ENCODE measurements at regions not wholly inside any gene's neighbourhood (a gene's known extent, or its start where the extent isn't known, plus 50 kb on each side); places are given as distances from the start of the nearest gene placed in this dataset.

- ChIA-PET POLR2A (ENCODE audit: unreplicated experiment) (no interaction called here), CTCF (no interaction called here)
- H3K36me3 ChIP-seq (ENCODE audit: control insufficient read depth, insufficient read depth, low read length): no peaks in the 10 kb centered on the region
- peaks cover 6% of the 10 kb centered on the region; the same call in 1 of the 2 replicates for H3K4me1 ChIP-seq (ENCODE audit: control insufficient read depth, insufficient read depth, low read length)
- WGBS, 2 experiments (ENCODE audit: extremely low coverage in 2 of 2, insufficient read length in 1 of 2): 67% methylated on average over 1 of the region's 7 CpGs; no CpG with 5 or more reads in 1 of the 2 experiments
- ATAC-seq (ENCODE audit: low read depth) (no peak), DNase-seq (no peak)
- no peak overlapping the region for H2BK5ac ChIP-seq (ENCODE audit: low read depth, low read length, poor library complexity, severe bottlenecking)
- H3K56ac ChIP-seq (ENCODE audit: extremely low read depth, insufficient read depth, low read length): no peak overlapping the region
- peaks cover 3% of the 10 kb centered on the region; the same call in 1 of the 2 replicates for H3K9me3 ChIP-seq (ENCODE audit: control insufficient read depth, insufficient read depth, low read length)
- peaks cover 4% of the 10 kb centered on the region for H3K27me3 ChIP-seq (ENCODE audit: control insufficient read depth, insufficient read depth, low read length)
- in situ Hi-C loops (cut with MboI; ENCODE audit: low sequenced_read_pairs) (no loop called here), intact Hi-C loops (cut with micrococcal nuclease) (no loop called here), dilution Hi-C loops (cut with HindIII; ENCODE audit: low sequenced_read_pairs, unreplicated experiment) (no loop called here)
- H4K91ac ChIP-seq (ENCODE audit: insufficient read depth, low read depth, low read length): no peak overlapping the region
- TF ChIP-seq MXI1 (IDR thresholded peaks at IDR 0.05; ENCODE audit: borderline replicate concordance, low read depth, low read length) (no peak), CHD1 (IDR thresholded peaks at IDR 0.05; ENCODE audit: low read depth, low read length) (no peak), RFX5 (IDR thresholded peaks at IDR 0.05; ENCODE audit: low read depth, low read length) (no peak), RCOR1 (IDR thresholded peaks at IDR 0.05; ENCODE audit: insufficient replicate concordance, low read length) (no peak), MAZ (IDR thresholded peaks at IDR 0.05; ENCODE audit: borderline replicate concordance, low read depth, low read length) (no peak), MAFK (IDR thresholded peaks at IDR 0.05; ENCODE audit: low read depth, low read length) (no peak), NFE2L2 (IDR thresholded peaks at IDR 0.05; ENCODE audit: low read depth, low read length) (no peak), SMC3 (IDR thresholded peaks at IDR 0.05; ENCODE audit: low read depth, low read length) (no peak), CEBPB (IDR thresholded peaks at IDR 0.05; ENCODE audit: low read depth, low read length) (no peak), BHLHE40 (IDR thresholded peaks at IDR 0.05; ENCODE audit: low read depth, low read length) (no peak), POLR2A (IDR thresholded peaks at IDR 0.05; ENCODE audit: low read depth, low read length) (no peak), FOS (IDR thresholded peaks at IDR 0.05; ENCODE audit: low read depth, low read length) (no peak), RAD21 (IDR thresholded peaks at IDR 0.05; ENCODE audit: low read length) (no peak)
- TF ChIP-seq, protein P1, sequence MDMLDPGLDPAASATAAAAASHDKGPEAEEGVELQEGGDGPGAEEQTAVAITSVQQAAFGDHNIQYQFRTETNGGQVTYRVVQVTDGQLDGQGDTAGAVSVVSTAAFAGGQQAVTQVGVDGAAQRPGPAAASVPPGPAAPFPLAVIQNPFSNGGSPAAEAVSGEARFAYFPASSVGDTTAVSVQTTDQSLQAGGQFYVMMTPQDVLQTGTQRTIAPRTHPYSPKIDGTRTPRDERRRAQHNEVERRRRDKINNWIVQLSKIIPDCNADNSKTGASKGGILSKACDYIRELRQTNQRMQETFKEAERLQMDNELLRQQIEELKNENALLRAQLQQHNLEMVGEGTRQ (IDR thresholded peaks at IDR 0.05; ENCODE audit: low read depth, low read length): no peak
- TF ChIP-seq, protein P2, sequence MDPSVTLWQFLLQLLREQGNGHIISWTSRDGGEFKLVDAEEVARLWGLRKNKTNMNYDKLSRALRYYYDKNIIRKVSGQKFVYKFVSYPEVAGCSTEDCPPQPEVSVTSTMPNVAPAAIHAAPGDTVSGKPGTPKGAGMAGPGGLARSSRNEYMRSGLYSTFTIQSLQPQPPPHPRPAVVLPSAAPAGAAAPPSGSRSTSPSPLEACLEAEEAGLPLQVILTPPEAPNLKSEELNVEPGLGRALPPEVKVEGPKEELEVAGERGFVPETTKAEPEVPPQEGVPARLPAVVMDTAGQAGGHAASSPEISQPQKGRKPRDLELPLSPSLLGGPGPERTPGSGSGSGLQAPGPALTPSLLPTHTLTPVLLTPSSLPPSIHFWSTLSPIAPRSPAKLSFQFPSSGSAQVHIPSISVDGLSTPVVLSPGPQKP (IDR thresholded peaks at IDR 0.05; ENCODE audit: borderline replicate concordance, low read depth, low read length): no peak
- TF ChIP-seq, protein P3, sequence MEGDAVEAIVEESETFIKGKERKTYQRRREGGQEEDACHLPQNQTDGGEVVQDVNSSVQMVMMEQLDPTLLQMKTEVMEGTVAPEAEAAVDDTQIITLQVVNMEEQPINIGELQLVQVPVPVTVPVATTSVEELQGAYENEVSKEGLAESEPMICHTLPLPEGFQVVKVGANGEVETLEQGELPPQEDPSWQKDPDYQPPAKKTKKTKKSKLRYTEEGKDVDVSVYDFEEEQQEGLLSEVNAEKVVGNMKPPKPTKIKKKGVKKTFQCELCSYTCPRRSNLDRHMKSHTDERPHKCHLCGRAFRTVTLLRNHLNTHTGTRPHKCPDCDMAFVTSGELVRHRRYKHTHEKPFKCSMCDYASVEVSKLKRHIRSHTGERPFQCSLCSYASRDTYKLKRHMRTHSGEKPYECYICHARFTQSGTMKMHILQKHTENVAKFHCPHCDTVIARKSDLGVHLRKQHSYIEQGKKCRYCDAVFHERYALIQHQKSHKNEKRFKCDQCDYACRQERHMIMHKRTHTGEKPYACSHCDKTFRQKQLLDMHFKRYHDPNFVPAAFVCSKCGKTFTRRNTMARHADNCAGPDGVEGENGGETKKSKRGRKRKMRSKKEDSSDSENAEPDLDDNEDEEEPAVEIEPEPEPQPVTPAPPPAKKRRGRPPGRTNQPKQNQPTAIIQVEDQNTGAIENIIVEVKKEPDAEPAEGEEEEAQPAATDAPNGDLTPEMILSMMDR (conservative IDR thresholded peaks at IDR 0.05; ENCODE audit: low read depth, low read length): no peak
- H2BK15ac ChIP-seq (ENCODE audit: low read depth, low read length): no peak overlapping the region
- H3K9ac ChIP-seq (ENCODE audit: low read depth, low read length): no peak overlapping the region
- no peak overlapping the region for H3K4ac ChIP-seq (ENCODE audit: low read depth, low read length)
- no peak overlapping the region for H2BK20ac ChIP-seq (ENCODE audit: low read depth, low read length)
- no peak overlapping the region for H2AK9ac ChIP-seq (replicated peaks; ENCODE audit: low read depth, low read length, poor library complexity)
- H4K8ac ChIP-seq (ENCODE audit: low read depth in 2 of 2, low read length in 2 of 2): no peak overlapping the region
- BruUV-seq (replicated peaks): no TSS peak
- no peak overlapping the region for H3K23ac ChIP-seq (ENCODE audit: low read depth, low read length)
- no peak overlapping the region for H3K27ac ChIP-seq (ENCODE audit: insufficient read depth, low read length)
- H3K9me1 ChIP-seq (ENCODE audit: insufficient read depth, low read length): peaks cover 9% of the 10 kb centered on the region; the same call in 1 of the 2 replicates
- H2BK120ac ChIP-seq (ENCODE audit: low read depth, low read length): no peak overlapping the region
- no peak overlapping the region for H3K14ac ChIP-seq (replicated peaks; ENCODE audit: low read depth, low read length)
- no peak overlapping the region for H3K4me3 ChIP-seq (ENCODE audit: insufficient read depth, low read depth, low read length)
- H3K4me2 ChIP-seq (ENCODE audit: low read depth, low read length): no peak overlapping the region
- H4K5ac ChIP-seq (ENCODE audit: low read depth, low read length): no peak overlapping the region
- H2AK5ac ChIP-seq (ENCODE audit: low read depth, low read length): 0 out of 2 replicates have a peak overlapping the region, but pooled peaks have one; percentile 26
- no peaks in the 10 kb centered on the region for H4K20me1 ChIP-seq (ENCODE audit: insufficient read depth, low read length)
- no peaks in the 10 kb centered on the region for H3K79me1 ChIP-seq (ENCODE audit: low read depth in 1 of 2, low read length in 2 of 2)
- H3K18ac ChIP-seq (ENCODE audit: low read depth, low read length): no peak overlapping the region
- H2AFZ ChIP-seq (replicated peaks; ENCODE audit: low read length, poor library complexity): no peak overlapping the region
Observed at GRCh38 chr7:36018816-36019484, 134.1 kb upstream of the EEPD1 start.
